PFSK-1 (cell line): ENCODE measurements at regions not wholly inside any gene's neighbourhood (a gene's known extent, or its start where the extent isn't known, plus 50 kb on each side); places are given as distances from the start of the nearest gene placed in this dataset.

Experiments
- FOXP2 ChIP-seq: optimal IDR thresholded peaks from 2 replicates; pipeline ENCODE3; 2011; ENCODE audit warnings: borderline replicate concordance, control low read depth, inconsistent platforms; ENCODE audit not compliant: insufficient read depth; ENCODE audit errors: extremely low read length, extremely low read depth
- POLR2AphosphoS5 ChIP-seq: IDR thresholded peaks from 2 replicates; pipeline ENCODE4 v1.6.1; 2012; ENCODE audit warnings: low read depth, mild to moderate bottlenecking, control low read depth, low read length, moderate library complexity
- REST ChIP-seq, 2 experiments: IDR thresholded peaks; 2 replicates each; pipeline versions ENCODE4 v1.6.1 to v1.8.0; 2011 to 2012; ENCODE audit warnings: low read depth in 2 of 2, low read length in 2 of 2, control low read depth in 1 of 2, inconsistent platforms in 1 of 2, mild to moderate bottlenecking in 1 of 2, moderate library complexity in 1 of 2; ENCODE audit not compliant: insufficient read depth in 1 of 2
- SIN3A ChIP-seq: IDR thresholded peaks from 2 replicates; pipeline ENCODE4 v1.6.1; 2012; ENCODE audit warnings: mild to moderate bottlenecking, low read length, moderate library complexity, borderline replicate concordance; ENCODE audit not compliant: insufficient read depth
- TAF1 ChIP-seq: IDR thresholded peaks from 2 replicates; pipeline ENCODE4 v1.6.1; 2012; ENCODE audit warnings: low read length, control low read depth, borderline replicate concordance; ENCODE audit not compliant: insufficient read depth

- no peak for TF ChIP-seq POLR2AphosphoS5
- TF ChIP-seq REST (IDR thresholded peaks at IDR 0.05; ENCODE audit: insufficient read depth in 1 of 2, low read depth in 2 of 2, low read length in 2 of 2) = no peak
- TF ChIP-seq TAF1 = no peak
- TF ChIP-seq SIN3A = no peak
- TF ChIP-seq FOXP2 = no peak
These were observed 482.7 kb upstream of the C9orf72 start for GRCh38 chr9:28056006-28056405.
